ENCODE measurements at regions not wholly inside any gene's neighbourhood (a gene's known extent, or its start where the extent isn't known, plus 50 kb on each side); places are given as distances from the start of the nearest gene placed in this dataset.
"Not testable (repeated sequence)": the region's sequence is repeated elsewhere in the genome, so short reads cannot be mapped to it uniquely, and the experiment has no call there.

- not testable (repeated sequence) for H3K9me3 Mint-ChIP-seq; H3K4me1 ChIP-seq (ENCODE audit: insufficient read depth); DNase-seq (ENCODE audit: low spot score); H3K4me2 ChIP-seq; H3K4me3 ChIP-seq; H3K36me3 Mint-ChIP-seq (ENCODE audit: low read depth); H3K27ac ChIP-seq (ENCODE audit: low read depth); H3K27me3 Mint-ChIP-seq (ENCODE audit: insufficient read depth, low read depth, poor library complexity); H3F3A ChIP-seq (replicated peaks; ENCODE audit: low read depth); ATAC-seq; H3K9me2 ChIP-seq (ENCODE audit: insufficient read depth); H2AFZ ChIP-seq; H3K79me2 ChIP-seq (replicated peaks; ENCODE audit: insufficient read depth); H4K20me1 ChIP-seq (replicated peaks; ENCODE audit: insufficient read depth); H3K36me3 ChIP-seq (ENCODE audit: insufficient read depth); H3K4me1 Mint-ChIP-seq; H3K27me3 ChIP-seq (ENCODE audit: insufficient read depth); H3K4me3 Mint-ChIP-seq; H3K27ac Mint-ChIP-seq
Measured at GRCh38 chr6:114626226-114626625, 283.4 kb upstream of the HS3ST5 start.

GRCh38 chr6:114619621-114620200, 276.9 kb upstream of the HS3ST5 start:
- Mint-ChIP-seq H3K27me3 (ENCODE audit: insufficient read depth, low read depth, poor library complexity) (peaks cover 3% of the 10 kb centered on the region), H3K9me3 (no peaks in the 10 kb centered on the region), H3K4me3 (no peak overlapping the region), H3K4me1 (peaks cover 9% of the 10 kb centered on the region), H3K27ac (no peak overlapping the region), H3K36me3 (ENCODE audit: low read depth) (no peaks in the 10 kb centered on the region)
- TF ChIP-seq EZH2 (IDR thresholded peaks at IDR 0.05; ENCODE audit: low read depth, unreplicated experiment) (no peak), POLR2AphosphoS5 (IDR thresholded peaks at IDR 0.05; ENCODE audit: low read depth) (no peak), ZNF114 (CRISPR knock-in tag; IDR thresholded peaks at IDR 0.05) (no peak), ETS1 (IDR thresholded peaks at IDR 0.05) (no peak), EZH2phosphoT487 (IDR thresholded peaks at IDR 0.05; ENCODE audit: unreplicated experiment) (no peak), ZNF331 (CRISPR knock-in tag; IDR thresholded peaks at IDR 0.05; ENCODE audit: low read depth) (no peak), CTCF (conservative IDR thresholded peaks at IDR 0.05; ENCODE audit: low read depth in 2 of 2) (no peak), NANOG (IDR thresholded peaks at IDR 0.05; ENCODE audit: borderline replicate concordance) (no peak)
- TF ChIP-seq, protein P1, sequence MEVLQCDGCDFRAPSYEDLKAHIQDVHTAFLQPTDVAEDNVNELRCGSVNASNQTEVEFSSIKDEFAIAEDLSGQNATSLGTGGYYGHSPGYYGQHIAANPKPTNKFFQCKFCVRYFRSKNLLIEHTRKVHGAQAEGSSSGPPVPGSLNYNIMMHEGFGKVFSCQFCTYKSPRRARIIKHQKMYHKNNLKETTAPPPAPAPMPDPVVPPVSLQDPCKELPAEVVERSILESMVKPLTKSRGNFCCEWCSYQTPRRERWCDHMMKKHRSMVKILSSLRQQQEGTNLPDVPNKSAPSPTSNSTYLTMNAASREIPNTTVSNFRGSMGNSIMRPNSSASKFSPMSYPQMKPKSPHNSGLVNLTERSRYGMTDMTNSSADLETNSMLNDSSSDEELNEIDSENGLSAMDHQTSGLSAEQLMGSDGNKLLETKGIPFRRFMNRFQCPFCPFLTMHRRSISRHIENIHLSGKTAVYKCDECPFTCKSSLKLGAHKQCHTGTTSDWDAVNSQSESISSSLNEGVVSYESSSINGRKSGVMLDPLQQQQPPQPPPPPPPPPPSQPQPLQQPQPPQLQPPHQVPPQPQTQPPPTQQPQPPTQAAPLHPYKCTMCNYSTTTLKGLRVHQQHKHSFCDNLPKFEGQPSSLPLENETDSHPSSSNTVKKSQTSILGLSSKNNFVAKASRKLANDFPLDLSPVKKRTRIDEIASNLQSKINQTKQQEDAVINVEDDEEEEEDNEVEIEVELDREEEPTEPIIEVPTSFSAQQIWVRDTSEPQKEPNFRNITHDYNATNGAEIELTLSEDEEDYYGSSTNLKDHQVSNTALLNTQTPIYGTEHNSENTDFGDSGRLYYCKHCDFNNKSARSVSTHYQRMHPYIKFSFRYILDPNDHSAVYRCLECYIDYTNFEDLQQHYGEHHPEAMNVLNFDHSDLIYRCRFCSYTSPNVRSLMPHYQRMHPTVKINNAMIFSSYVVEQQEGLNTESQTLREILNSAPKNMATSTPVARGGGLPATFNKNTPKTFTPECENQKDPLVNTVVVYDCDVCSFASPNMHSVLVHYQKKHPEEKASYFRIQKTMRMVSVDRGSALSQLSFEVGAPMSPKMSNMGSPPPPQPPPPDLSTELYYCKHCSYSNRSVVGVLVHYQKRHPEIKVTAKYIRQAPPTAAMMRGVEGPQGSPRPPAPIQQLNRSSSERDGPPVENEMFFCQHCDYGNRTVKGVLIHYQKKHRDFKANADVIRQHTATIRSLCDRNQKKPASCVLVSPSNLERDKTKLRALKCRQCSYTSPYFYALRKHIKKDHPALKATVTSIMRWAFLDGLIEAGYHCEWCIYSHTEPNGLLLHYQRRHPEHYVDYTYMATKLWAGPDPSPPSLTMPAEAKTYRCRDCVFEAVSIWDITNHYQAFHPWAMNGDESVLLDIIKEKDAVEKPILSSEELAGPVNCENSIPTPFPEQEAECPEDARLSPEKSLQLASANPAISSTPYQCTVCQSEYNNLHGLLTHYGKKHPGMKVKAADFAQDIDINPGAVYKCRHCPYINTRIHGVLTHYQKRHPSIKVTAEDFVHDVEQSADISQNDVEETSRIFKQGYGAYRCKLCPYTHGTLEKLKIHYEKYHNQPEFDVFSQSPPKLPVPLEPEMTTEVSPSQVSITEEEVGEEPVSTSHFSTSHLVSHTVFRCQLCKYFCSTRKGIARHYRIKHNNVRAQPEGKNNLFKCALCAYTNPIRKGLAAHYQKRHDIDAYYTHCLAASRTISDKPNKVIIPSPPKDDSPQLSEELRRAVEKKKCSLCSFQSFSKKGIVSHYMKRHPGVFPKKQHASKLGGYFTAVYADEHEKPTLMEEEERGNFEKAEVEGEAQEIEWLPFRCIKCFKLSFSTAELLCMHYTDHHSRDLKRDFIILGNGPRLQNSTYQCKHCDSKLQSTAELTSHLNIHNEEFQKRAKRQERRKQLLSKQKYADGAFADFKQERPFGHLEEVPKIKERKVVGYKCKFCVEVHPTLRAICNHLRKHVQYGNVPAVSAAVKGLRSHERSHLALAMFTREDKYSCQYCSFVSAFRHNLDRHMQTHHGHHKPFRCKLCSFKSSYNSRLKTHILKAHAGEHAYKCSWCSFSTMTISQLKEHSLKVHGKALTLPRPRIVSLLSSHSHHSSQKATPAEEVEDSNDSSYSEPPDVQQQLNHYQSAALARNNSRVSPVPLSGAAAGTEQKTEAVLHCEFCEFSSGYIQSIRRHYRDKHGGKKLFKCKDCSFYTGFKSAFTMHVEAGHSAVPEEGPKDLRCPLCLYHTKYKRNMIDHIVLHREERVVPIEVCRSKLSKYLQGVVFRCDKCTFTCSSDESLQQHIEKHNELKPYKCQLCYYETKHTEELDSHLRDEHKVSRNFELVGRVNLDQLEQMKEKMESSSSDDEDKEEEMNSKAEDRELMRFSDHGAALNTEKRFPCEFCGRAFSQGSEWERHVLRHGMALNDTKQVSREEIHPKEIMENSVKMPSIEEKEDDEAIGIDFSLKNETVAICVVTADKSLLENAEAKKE (CRISPR knock-in tag; IDR thresholded peaks at IDR 0.05): no peak
- Histone ChIP-seq H3K79me2 (replicated peaks; ENCODE audit: insufficient read depth) (no peaks in the 10 kb centered on the region), H4K20me1 (replicated peaks; ENCODE audit: insufficient read depth) (no peaks in the 10 kb centered on the region), H3K9me2 (ENCODE audit: insufficient read depth) (no peaks in the 10 kb centered on the region; the same call in 1 of the 2 replicates), H3K27ac (ENCODE audit: low read depth) (no peak overlapping the region), H3F3A (replicated peaks; ENCODE audit: low read depth) (no peaks in the 10 kb centered on the region), H2AFZ (no peak overlapping the region), H3K4me1 (ENCODE audit: insufficient read depth) (peaks cover 8% of the 10 kb centered on the region), H3K36me3 (ENCODE audit: insufficient read depth) (no peaks in the 10 kb centered on the region), H3K27me3 (ENCODE audit: insufficient read depth) (no peaks in the 10 kb centered on the region), H3K4me3 (no peak overlapping the region), H3K4me2 (no peak overlapping the region)
- ATAC-seq (no peak), DNase-seq (ENCODE audit: low spot score) (no peak)

Measured in GM23338 (cell line).